Caco-2 (cell line): ENCODE measurements at regions not wholly inside any gene's neighbourhood (a gene's known extent, or its start where the extent isn't known, plus 50 kb on each side); places are given as distances from the start of the nearest gene placed in this dataset.

Experiments used
- BruUV-seq: library from RNA; stranded (reverse); fragments of 400-500 nt; replicated peaks from 2 replicates; lab custom pipeline; 2021; lab: Mats Ljungman, UMichigan
- CTCF ChIA-PET: fragments of 300-600 bp; sonication (Branson Sonifier 250); formaldehyde crosslinking; loops from one replicate; lab custom pipeline; 2022; ENCODE audit warnings: antibody characterized with exemption; lab: Charles Lee
- POLR2A ChIA-PET: fragments of 300-600 bp; sonication (Branson Sonifier 250); formaldehyde crosslinking; loops from one replicate; lab custom pipeline; 2022; ENCODE audit warnings: antibody characterized with exemption; lab: Charles Lee
- DNase-seq, 2 experiments: peaks; one replicate each; pipeline versions ENCODE4 v3.0.0 to v3.0.0-alpha.2; 2020 to 2022
- H3K27me3 ChIP-seq: replicated peaks from 2 replicates; pipeline ENCODE4 v1.6.0; 2011; ENCODE audit warnings: low read length; ENCODE audit not compliant: control insufficient read depth, insufficient read depth
- H3K36me3 ChIP-seq: 2 replicates; pipeline ENCODE4 v1.5.1; 2011; ENCODE audit warnings: low read length; ENCODE audit not compliant: control insufficient read depth, insufficient read depth
- H3K4me1 ChIP-seq: fragments of 250-450 bp; sonication (Bioruptor Pico); 2 replicates; pipeline ENCODE4 v1.5.1; 2020; ENCODE audit warnings: mild to moderate bottlenecking
- H3K4me3 ChIP-seq: 2 replicates; pipeline ENCODE4 v1.5.1; 2011; ENCODE audit warnings: low read depth, mild to moderate bottlenecking, control low read depth, low read length
- H3K9me3 ChIP-seq: fragments of 250-450 bp; sonication (Bioruptor Pico); 2 replicates; pipeline ENCODE4 v1.5.1; 2020; ENCODE audit warnings: mild to moderate bottlenecking, moderate library complexity
- H3K27ac Mint-ChIP-seq: one replicate; pipeline ENCODE4 v1.8.0; 2022; ENCODE audit warnings: mixed read lengths; ENCODE audit not compliant: unreplicated experiment
- H3K27me3 Mint-ChIP-seq: one replicate; pipeline ENCODE4 v1.8.0; 2022; ENCODE audit warnings: mixed read lengths; ENCODE audit not compliant: insufficient read depth, unreplicated experiment
- H3K36me3 Mint-ChIP-seq: one replicate; pipeline ENCODE4 v1.8.0; 2022; ENCODE audit warnings: mild to moderate bottlenecking, mixed read lengths; ENCODE audit not compliant: insufficient read depth, unreplicated experiment
- H3K4me1 Mint-ChIP-seq: one replicate; pipeline ENCODE4 v1.8.0; 2022; ENCODE audit warnings: low read depth, mixed read lengths; ENCODE audit not compliant: unreplicated experiment
- H3K4me3 Mint-ChIP-seq: one replicate; pipeline ENCODE4 v1.8.0; 2022; ENCODE audit warnings: mild to moderate bottlenecking, moderate library complexity, mixed read lengths; ENCODE audit not compliant: unreplicated experiment
- H3K9me3 Mint-ChIP-seq: one replicate; pipeline ENCODE4 v1.8.0; 2022; ENCODE audit warnings: mixed read lengths; ENCODE audit not compliant: unreplicated experiment
- intact Hi-C: fragments of 100-400 bp; cut with micrococcal nuclease; formaldehyde crosslinking; loops from one replicate; pipeline ENCODE4 v1.10.0; 2022; ENCODE audit not compliant: unreplicated experiment
- TF ChIP-seq, protein P1 (sequence below), 2 experiments: fragments of 200-600 bp in 1 of 2; IDR thresholded peaks; 1 replicate in 1 of 2; 2 replicates in 1 of 2; pipeline versions ENCODE4 v1.5.1 to v1.8.0; 2011 to 2022; ENCODE audit warnings: antibody characterized with exemption in 1 of 2, control low read depth in 1 of 2, inconsistent platforms in 1 of 2, low read depth in 1 of 2, low read length in 1 of 2, mild to moderate bottlenecking in 1 of 2, moderate library complexity in 1 of 2; ENCODE audit not compliant: insufficient read depth in 1 of 2, severe bottlenecking in 1 of 2, unreplicated experiment in 1 of 2

DNA sequence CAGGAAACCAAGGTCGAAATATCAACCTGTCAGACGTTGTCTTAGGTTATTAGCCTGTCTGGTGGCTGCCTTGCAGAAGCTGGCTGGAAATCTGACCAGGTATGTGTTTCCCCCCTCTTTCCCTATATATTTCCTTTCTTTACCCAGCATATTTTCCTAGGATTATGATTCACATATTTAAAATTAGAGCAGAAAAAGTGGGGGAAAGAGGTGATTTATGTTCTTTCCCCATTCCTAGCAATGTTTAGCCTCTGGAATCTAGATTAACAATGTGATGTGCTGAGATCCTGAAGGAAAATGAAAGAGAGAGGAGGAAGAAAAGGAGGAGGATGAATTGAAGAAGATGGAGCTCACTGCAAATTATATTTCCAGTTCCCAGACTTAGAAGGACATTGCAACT is 421.4 kb upstream of the AUTS2 start:
- DNase-seq, result no peak
- no peak overlapping the region for H3K27ac Mint-ChIP-seq
- Histone ChIP-seq H3K4me1 (no peaks in the 10 kb centered on the region), H3K36me3 (no peaks in the 10 kb centered on the region), H3K4me3 (no peak overlapping the region), H3K27me3 (no peaks in the 10 kb centered on the region), H3K9me3 (no peaks in the 10 kb centered on the region)
- no peak overlapping the region for H3K4me3 Mint-ChIP-seq
- ChIA-PET CTCF (no interaction called here), POLR2A (no interaction called here)
- BruUV-seq, result no TSS peak
- no peaks in the 10 kb centered on the region for H3K36me3 Mint-ChIP-seq
- no peaks in the 10 kb centered on the region for H3K4me1 Mint-ChIP-seq
- intact Hi-C loops, result no loop called here
- H3K9me3 Mint-ChIP-seq, result no peaks in the 10 kb centered on the region
- no peaks in the 10 kb centered on the region for H3K27me3 Mint-ChIP-seq
- TF ChIP-seq, protein P1, sequence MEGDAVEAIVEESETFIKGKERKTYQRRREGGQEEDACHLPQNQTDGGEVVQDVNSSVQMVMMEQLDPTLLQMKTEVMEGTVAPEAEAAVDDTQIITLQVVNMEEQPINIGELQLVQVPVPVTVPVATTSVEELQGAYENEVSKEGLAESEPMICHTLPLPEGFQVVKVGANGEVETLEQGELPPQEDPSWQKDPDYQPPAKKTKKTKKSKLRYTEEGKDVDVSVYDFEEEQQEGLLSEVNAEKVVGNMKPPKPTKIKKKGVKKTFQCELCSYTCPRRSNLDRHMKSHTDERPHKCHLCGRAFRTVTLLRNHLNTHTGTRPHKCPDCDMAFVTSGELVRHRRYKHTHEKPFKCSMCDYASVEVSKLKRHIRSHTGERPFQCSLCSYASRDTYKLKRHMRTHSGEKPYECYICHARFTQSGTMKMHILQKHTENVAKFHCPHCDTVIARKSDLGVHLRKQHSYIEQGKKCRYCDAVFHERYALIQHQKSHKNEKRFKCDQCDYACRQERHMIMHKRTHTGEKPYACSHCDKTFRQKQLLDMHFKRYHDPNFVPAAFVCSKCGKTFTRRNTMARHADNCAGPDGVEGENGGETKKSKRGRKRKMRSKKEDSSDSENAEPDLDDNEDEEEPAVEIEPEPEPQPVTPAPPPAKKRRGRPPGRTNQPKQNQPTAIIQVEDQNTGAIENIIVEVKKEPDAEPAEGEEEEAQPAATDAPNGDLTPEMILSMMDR (IDR thresholded peaks at IDR 0.05; ENCODE audit: insufficient read depth in 1 of 2, low read depth in 1 of 2, low read length in 1 of 2, severe bottlenecking in 1 of 2, unreplicated experiment in 1 of 2), result no peak

DNA sequence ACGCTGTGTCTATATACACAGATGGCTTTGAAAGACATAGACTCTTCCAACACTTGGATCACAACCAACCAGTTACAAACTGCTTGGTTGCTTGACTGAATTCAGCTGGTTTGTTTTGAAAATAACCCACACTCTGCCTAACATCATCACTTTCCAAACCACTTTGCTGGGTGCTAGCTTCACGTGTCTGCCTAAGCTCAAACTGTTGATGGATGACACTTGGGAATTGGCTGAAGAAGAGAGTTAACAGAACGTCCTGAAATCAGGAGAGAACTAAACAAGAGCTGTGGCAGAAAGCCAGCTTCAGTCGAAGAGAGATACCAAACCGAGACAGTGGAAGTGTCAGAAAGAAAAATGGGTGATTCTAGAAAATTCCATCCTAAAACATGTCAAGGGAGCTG is 420.8 kb upstream of the AUTS2 start:
- Histone ChIP-seq H3K9me3 (no peaks in the 10 kb centered on the region), H3K4me1 (no peaks in the 10 kb centered on the region), H3K36me3 (no peaks in the 10 kb centered on the region), H3K4me3 (no peak overlapping the region), H3K27me3 (no peaks in the 10 kb centered on the region)
- POLR2A ChIA-PET, result no interaction called here
- Mint-ChIP-seq H3K27me3 (no peaks in the 10 kb centered on the region), H3K36me3 (no peaks in the 10 kb centered on the region), H3K4me1 (no peaks in the 10 kb centered on the region), H3K4me3 (no peak overlapping the region), H3K27ac (no peak overlapping the region), H3K9me3 (no peaks in the 10 kb centered on the region)
- TF ChIP-seq, protein P1 (IDR thresholded peaks at IDR 0.05; ENCODE audit: insufficient read depth in 1 of 2, low read depth in 1 of 2, low read length in 1 of 2, severe bottlenecking in 1 of 2, unreplicated experiment in 1 of 2), result no peak
- DNase-seq, result no peak
- CTCF ChIA-PET, result no interaction called here
- no TSS peak for BruUV-seq
- intact Hi-C loops, result no loop called here

DNA sequence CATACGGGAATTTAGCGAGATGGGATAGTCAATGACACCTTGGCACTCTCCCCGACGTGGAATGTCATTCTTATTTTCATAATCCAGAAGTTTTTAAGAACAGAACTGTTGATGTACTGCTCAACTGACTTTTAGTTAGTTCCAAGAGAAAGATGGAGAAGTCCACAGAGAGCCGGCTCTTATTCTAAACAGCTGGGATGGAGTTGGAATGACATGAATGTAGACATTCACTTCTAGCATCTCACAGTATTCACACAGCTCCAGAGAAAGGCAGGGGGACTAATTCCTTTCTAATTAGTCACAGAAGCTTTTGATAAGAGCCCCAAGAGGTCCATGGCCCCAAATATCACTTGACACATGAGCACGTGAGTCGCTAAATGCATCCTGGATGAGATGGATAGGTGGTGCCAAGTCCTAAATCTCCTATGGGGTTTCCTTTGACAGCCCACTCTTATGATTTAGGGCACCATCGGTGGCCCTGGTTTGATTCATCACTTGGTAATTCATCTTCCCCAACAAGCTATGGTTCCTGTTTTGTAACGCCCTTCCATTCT is 420.3 kb upstream of the AUTS2 start:
- POLR2A ChIA-PET, result no interaction called here
- Mint-ChIP-seq H3K27me3 (no peaks in the 10 kb centered on the region), H3K27ac (no peak overlapping the region), H3K36me3 (no peaks in the 10 kb centered on the region), H3K4me1 (no peaks in the 10 kb centered on the region), H3K9me3 (no peaks in the 10 kb centered on the region), H3K4me3 (no peak overlapping the region)
- Histone ChIP-seq H3K9me3 (no peaks in the 10 kb centered on the region), H3K36me3 (no peaks in the 10 kb centered on the region), H3K27me3 (no peaks in the 10 kb centered on the region), H3K4me3 (no peak overlapping the region), H3K4me1 (no peaks in the 10 kb centered on the region)
- DNase-seq, result no peak
- TF ChIP-seq, protein P1 (IDR thresholded peaks at IDR 0.05; ENCODE audit: insufficient read depth in 1 of 2, low read depth in 1 of 2, low read length in 1 of 2, severe bottlenecking in 1 of 2, unreplicated experiment in 1 of 2), result no peak
- intact Hi-C loops, result no loop called here
- CTCF ChIA-PET, result no interaction called here
- BruUV-seq, result no TSS peak
